HepG2 (cell line): ENCODE measurements at regions not wholly inside any gene's neighbourhood (a gene's known extent, or its start where the extent isn't known, plus 50 kb on each side); places are given as distances from the start of the nearest gene placed in this dataset.

Experiments
- CEBPG ChIP-seq: IDR thresholded peaks from 2 replicates; pipeline ENCODE4 v1.6.1; 2016
- CHD4 ChIP-seq: fragments of 200-600 bp; sonication (generic); IDR thresholded peaks from 2 replicates; pipeline ENCODE4 v1.7.0; 2017; ENCODE audit warnings: mild to moderate bottlenecking, low read length, borderline replicate concordance
- ELF4 ChIP-seq: sonication (generic); formaldehyde crosslinking; IDR thresholded peaks from 2 replicates; pipeline ENCODE4 v1.5.0; 2020; ENCODE audit warnings: missing genetic modification reagents, mild to moderate bottlenecking, moderate library complexity, borderline replicate concordance
- EP300 ChIP-seq, 3 experiments: sonication (generic) in 1 of 3; formaldehyde crosslinking in 1 of 3; IDR thresholded peaks; 2 replicates each; pipeline versions ENCODE4 v1.5.1 to v1.6.1; 2011 to 2020; ENCODE audit warnings: low read depth in 2 of 3, low read length in 2 of 3, borderline replicate concordance in 1 of 3, improper control_type of control experiment in 1 of 3, mild to moderate bottlenecking in 1 of 3, missing genetic modification reagents in 1 of 3, moderate library complexity in 1 of 3
- GATAD2A ChIP-seq: IDR thresholded peaks from 2 replicates; pipeline ENCODE4 v1.6.1; 2016
- HNF4A ChIP-seq: sonication (generic); formaldehyde crosslinking; IDR thresholded peaks from 2 replicates; pipeline ENCODE4 v1.4.0; 2020; ENCODE audit warnings: missing genetic modification reagents
- NFYC ChIP-seq: IDR thresholded peaks from 2 replicates; pipeline ENCODE4 v1.6.1; 2016; ENCODE audit warnings: missing genetic modification reagents, missing compliant biosample characterization
- SOX13 ChIP-seq, 3 experiments: fragments of 450-650 bp in 1 of 3; sonication (generic) in 1 of 3; formaldehyde crosslinking in 1 of 3; IDR thresholded peaks in 2 of 3; conservative IDR thresholded peaks in 1 of 3; 2 replicates each; pipeline versions ENCODE4 v1.5.0 to v1.6.1; 2016 to 2020; ENCODE audit warnings: antibody characterized with exemption in 1 of 3, mild to moderate bottlenecking in 1 of 3, missing compliant biosample characterization in 1 of 3, missing genetic modification reagents in 1 of 3, moderate library complexity in 1 of 3
- YEATS2 ChIP-seq: sonication (generic); formaldehyde crosslinking; IDR thresholded peaks from 2 replicates; pipeline ENCODE4 v1.4.0; 2020; ENCODE audit warnings: missing genetic modification reagents, borderline replicate concordance
- ZC3H4 ChIP-seq: sonication (generic); formaldehyde crosslinking; IDR thresholded peaks from 2 replicates; pipeline ENCODE4 v1.4.0; 2020; ENCODE audit warnings: missing genetic modification reagents, borderline replicate concordance
- ZNF230 ChIP-seq: sonication (generic); formaldehyde crosslinking; IDR thresholded peaks from 2 replicates; pipeline ENCODE4 v1.4.0; 2020; ENCODE audit warnings: mild to moderate bottlenecking, missing genetic modification reagents
- ZNF331 ChIP-seq: sonication (generic); formaldehyde crosslinking; IDR thresholded peaks from 2 replicates; pipeline ENCODE4 v1.4.0; 2020; ENCODE audit warnings: missing genetic modification reagents
- TF ChIP-seq, protein P1 (sequence below): sonication (generic); formaldehyde crosslinking; IDR thresholded peaks from 2 replicates; pipeline ENCODE4 v1.4.0; 2020; ENCODE audit warnings: missing genetic modification reagents
- TF ChIP-seq, protein P2 (sequence below): sonication (generic); formaldehyde crosslinking; IDR thresholded peaks from 2 replicates; pipeline ENCODE4 v1.5.0; 2020; ENCODE audit warnings: mild to moderate bottlenecking, missing genetic modification reagents

DNA sequence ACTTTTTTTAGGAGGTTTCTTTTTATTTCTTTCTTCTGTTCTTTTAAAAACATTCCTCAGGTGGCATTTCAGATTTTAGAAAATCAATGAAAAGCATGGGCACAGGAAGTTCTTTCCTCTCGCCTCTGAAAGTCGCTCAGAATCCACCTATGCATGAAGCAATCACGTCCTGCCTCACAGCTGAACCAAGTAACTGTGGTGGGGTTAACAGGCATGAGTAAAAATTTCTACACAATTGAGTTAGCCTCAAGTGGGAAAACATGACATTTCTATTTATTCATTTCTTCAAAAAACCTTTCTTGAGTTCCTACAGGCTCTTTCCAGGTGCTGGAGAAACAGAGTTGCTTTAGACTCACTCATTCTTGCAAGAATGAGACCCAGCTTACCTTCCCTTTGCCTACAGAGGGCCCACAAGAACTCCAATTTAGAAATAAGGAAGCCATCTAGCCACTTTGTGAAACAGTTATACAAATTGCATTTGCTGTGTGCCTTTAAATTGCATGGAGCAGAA lies 508.9 kb upstream of the PKN2 start (continued):
- TF ChIP-seq, protein P1, sequence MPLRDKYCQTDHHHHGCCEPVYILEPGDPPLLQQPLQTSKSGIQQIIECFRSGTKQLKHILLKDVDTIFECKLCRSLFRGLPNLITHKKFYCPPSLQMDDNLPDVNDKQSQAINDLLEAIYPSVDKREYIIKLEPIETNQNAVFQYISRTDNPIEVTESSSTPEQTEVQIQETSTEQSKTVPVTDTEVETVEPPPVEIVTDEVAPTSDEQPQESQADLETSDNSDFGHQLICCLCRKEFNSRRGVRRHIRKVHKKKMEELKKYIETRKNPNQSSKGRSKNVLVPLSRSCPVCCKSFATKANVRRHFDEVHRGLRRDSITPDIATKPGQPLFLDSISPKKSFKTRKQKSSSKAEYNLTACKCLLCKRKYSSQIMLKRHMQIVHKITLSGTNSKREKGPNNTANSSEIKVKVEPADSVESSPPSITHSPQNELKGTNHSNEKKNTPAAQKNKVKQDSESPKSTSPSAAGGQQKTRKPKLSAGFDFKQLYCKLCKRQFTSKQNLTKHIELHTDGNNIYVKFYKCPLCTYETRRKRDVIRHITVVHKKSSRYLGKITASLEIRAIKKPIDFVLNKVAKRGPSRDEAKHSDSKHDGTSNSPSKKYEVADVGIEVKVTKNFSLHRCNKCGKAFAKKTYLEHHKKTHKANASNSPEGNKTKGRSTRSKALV (CRISPR knock-in tag) = 0 out of 2 replicates have a peak, but pooled peaks have one; percentile 9
- TF ChIP-seq ZNF331 (CRISPR knock-in tag) (peak; percentile 25; the same call in 1 of the 2 replicates), ZC3H4 (0 out of 2 replicates have a peak, but pooled peaks have one; percentile 40), GATAD2A (peak; percentile 69), SOX13 (IDR thresholded peaks at IDR 0.05) (no peak), SOX13 (CRISPR knock-in tag; conservative IDR thresholded peaks at IDR 0.05 in 1 of 2, IDR thresholded peaks at IDR 0.05 in 1 of 2) (0 out of 4 replicates have a peak, but pooled peaks of 1 of the 2 experiments have one; percentile 22), CHD4 (peak; percentile 41; the same call in 1 of the 2 replicates), EP300 (IDR thresholded peaks at IDR 0.05; ENCODE audit: low read depth in 2 of 2, low read length in 2 of 2) (peak in 1 of 2 experiments; percentile 68; a peak in 2 of 4 replicates), EP300 (CRISPR knock-in tag; IDR thresholded peaks at IDR 0.05; ENCODE audit: borderline replicate concordance) (no peak), NFYC (CRISPR knock-in tag) (no peak), HNF4A (CRISPR knock-in tag) (peak; percentile 28), ZNF230 (CRISPR knock-in tag) (no peak), ELF4 (CRISPR knock-in tag) (0 out of 2 replicates have a peak, but pooled peaks have one; percentile 43), CEBPG (CRISPR knock-in tag) (peak; percentile 93), YEATS2 (peak; percentile 6; the same call in 1 of the 2 replicates)
- TF ChIP-seq, protein P2, sequence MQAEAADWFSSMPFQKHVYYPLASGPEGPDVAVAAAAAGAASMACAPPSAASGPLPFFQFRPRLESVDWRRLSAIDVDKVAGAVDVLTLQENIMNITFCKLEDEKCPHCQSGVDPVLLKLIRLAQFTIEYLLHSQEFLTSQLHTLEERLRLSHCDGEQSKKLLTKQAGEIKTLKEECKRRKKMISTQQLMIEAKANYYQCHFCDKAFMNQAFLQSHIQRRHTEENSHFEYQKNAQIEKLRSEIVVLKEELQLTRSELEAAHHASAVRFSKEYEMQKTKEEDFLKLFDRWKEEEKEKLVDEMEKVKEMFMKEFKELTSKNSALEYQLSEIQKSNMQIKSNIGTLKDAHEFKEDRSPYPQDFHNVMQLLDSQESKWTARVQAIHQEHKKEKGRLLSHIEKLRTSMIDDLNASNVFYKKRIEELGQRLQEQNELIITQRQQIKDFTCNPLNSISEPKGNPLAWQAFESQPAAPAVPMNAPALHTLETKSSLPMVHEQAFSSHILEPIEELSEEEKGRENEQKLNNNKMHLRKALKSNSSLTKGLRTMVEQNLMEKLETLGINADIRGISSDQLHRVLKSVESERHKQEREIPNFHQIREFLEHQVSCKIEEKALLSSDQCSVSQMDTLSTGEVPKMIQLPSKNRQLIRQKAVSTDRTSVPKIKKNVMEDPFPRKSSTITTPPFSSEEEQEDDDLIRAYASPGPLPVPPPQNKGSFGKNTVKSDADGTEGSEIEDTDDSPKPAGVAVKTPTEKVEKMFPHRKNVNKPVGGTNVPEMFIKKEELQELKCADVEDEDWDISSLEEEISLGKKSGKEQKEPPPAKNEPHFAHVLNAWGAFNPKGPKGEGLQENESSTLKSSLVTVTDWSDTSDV = no peak
